GM10266 (cell line): ENCODE measurements at regions not wholly inside any gene's neighbourhood (a gene's known extent, or its start where the extent isn't known, plus 50 kb on each side); places are given as distances from the start of the nearest gene placed in this dataset.

Experiments
- DNase-seq: peaks from one replicate; pipeline ENCODE4 v3.0.0; 2012; ENCODE audit errors: extremely low spot score
- TF ChIP-seq, protein P1 (sequence below): IDR thresholded peaks from 2 replicates; pipeline ENCODE4 v1.5.1; 2012; ENCODE audit warnings: mild to moderate bottlenecking, low read depth; ENCODE audit not compliant: control insufficient read depth, insufficient read depth; ENCODE audit errors: missing control alignments

DNA sequence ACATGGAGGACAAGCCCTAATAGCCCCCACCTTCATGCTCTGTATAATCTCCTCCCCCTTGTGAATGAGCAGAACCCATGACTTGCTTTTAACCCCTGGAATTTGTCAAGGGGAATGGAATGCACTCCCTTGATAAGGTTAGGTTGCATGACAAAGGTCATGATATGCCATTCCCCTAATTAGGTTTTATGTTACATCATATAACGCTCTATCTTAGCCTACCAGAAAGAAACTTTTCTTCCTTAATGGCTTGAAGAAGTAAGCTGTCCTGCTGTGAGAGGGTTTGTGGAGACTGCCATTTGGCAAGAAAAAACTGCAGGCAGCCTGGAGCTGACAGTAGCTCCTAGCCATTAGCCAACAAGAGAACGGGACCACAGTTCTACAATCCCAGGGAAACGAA is 399.8 kb upstream of the MAD2L1 start:
- DNase-seq = no peak
- TF ChIP-seq, protein P1, sequence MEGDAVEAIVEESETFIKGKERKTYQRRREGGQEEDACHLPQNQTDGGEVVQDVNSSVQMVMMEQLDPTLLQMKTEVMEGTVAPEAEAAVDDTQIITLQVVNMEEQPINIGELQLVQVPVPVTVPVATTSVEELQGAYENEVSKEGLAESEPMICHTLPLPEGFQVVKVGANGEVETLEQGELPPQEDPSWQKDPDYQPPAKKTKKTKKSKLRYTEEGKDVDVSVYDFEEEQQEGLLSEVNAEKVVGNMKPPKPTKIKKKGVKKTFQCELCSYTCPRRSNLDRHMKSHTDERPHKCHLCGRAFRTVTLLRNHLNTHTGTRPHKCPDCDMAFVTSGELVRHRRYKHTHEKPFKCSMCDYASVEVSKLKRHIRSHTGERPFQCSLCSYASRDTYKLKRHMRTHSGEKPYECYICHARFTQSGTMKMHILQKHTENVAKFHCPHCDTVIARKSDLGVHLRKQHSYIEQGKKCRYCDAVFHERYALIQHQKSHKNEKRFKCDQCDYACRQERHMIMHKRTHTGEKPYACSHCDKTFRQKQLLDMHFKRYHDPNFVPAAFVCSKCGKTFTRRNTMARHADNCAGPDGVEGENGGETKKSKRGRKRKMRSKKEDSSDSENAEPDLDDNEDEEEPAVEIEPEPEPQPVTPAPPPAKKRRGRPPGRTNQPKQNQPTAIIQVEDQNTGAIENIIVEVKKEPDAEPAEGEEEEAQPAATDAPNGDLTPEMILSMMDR = no peak

DNA sequence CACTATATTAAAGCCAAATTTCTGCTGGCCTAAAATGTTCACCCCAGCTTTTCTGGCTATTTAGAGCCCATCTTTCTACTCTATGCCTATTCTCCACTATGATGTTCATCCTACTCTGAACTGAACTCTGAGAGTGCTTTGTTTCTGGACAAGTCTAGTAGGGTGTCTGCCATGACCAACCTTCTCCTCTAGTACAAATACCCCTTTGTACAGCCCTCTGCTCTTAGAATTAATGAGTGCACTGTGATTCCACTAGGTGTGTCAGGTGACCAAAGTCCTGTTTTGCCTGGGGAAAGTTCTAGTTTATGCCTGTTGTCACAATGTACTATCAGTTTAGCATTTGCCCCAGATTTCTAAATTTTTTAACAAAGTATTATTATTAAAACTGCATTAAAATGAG is 388.1 kb upstream of the MAD2L1 start:
- no peak for DNase-seq
- TF ChIP-seq, protein P1 = no peak

DNA sequence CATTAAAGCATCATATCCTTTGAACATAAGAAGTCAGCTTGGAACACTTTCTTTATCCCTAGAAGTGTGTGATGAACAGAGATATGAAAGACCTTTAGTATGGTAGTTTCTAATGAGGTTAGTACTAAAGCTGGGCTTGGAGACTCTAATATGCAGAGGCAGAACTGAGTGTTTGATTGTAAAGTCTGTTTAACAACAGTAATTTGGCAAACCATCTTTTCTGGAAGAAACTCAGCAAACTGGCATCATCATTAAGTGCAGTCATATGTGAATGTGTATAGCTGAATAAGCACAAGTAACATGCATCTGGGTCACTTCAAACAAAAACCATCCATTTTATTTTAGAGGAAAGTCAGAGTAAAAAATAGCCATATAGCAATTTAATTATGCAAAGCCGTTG is 385.9 kb upstream of the MAD2L1 start:
- DNase-seq = no peak

DNA sequence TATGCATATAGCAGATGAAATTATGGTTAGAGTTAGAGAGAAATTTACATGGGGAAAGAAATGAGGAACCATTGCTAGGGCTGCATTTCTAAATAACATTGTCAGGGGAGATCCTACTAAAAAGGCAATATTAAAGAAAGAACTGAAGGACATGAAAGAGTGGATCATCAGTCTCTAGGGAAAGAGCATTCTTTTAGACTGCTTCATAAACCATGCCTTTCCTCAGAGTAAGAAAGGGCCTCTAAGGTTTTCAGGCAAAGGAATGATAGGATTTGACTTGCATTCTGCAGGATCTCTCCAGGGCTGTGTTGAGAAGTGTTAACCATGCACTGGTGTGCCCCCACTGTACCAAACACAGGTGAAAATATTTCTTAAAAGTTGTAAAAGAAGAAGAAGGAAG is 385.4 kb upstream of the MAD2L1 start:
- no peak for DNase-seq
- TF ChIP-seq, protein P1 = no peak

More for the DNA sequence above, 385.9 kb upstream of the MAD2L1 start:
- TF ChIP-seq, protein P1 = no peak

DNA sequence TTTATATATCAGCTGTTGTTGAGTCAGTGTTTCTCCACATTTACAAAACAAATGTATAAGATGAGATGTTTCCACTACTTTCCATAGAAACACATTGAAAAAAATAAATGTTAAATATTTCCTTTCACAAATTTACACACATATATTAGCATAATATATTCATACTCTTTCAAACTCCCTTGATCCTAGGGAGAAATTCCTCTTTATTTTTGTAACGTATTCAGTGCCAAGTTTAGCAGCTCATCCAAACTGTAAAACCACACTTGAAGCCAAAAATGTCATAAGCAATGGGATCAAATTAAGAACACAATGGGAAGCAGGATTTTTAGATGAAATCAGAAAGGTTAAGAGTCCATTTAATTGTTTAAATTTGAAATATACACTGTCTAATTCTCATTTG is 381.1 kb upstream of the MAD2L1 start:
- no peak for DNase-seq
- TF ChIP-seq, protein P1 = no peak

DNA sequence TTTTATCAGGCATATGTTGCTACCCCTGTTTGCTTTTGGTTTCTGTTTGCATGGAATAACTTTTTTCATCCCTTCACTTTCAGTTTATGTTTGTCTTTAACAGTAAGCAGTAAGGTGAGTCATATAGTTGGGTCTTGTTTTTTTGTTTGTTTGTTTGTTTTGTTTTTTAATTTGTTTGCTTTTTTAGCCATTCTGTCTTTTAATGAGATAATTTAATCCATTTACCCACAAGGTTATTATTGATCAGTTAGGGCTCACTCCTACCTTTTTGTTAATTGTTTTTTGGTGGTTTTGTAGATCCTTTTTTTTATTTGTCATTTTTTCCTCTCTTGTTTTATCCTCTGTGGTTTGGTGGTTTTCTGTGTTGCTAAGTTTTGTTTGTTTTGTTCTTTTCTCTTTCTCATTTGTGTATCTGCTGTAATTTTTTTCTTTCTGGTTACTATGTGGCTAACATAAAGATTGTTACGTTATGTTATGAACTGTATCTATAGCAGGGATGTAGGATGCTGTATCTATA is 379.5 kb upstream of the MAD2L1 start:
- no peak for DNase-seq
- TF ChIP-seq, protein P1 = no peak

DNA sequence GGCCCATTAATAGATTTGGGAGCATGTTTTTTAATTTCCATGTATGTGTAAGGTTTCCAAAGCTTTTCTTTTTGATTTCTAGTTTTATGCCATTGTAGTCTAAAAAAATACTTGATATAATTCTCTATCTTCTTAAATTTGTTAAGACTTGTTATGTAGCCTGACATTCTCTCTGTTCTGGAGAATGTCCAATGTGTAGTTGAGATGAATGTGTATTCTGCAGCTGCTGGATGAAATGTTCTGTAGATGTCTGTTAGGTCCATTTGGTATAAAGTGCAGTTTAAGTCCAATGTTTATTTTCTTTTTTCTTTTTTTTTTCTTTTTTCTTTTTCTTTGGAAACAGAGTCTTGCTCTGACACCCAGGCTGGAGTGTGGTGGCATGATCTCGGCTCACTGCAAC is 378.5 kb upstream of the MAD2L1 start:
- no peak for DNase-seq
- TF ChIP-seq, protein P1 = no peak
